SU-DHL-6 (cell line): ENCODE measurements at regions not wholly inside any gene's neighbourhood (a gene's known extent, or its start where the extent isn't known, plus 50 kb on each side); places are given as distances from the start of the nearest gene placed in this dataset.

Experiments
- EZH2phosphoT487 ChIP-seq: fragments of 200-600 bp; sonication (generic), shearing (Covaris generic); conservative IDR thresholded peaks from 2 replicates; pipeline ENCODE4 v1.6.1; 2018; ENCODE audit warnings: mild to moderate bottlenecking, antibody characterized with exemption, low read length, moderate library complexity, mixed read lengths
- TF ChIP-seq, protein P1 (sequence below): fragments of 200-600 bp; sonication (generic); IDR thresholded peaks from one replicate; pipeline ENCODE4 v1.5.1; 2017; ENCODE audit warnings: antibody characterized with exemption, mild to moderate bottlenecking, low read length, moderate library complexity; ENCODE audit not compliant: insufficient read depth, poor library complexity, severe bottlenecking

DNA sequence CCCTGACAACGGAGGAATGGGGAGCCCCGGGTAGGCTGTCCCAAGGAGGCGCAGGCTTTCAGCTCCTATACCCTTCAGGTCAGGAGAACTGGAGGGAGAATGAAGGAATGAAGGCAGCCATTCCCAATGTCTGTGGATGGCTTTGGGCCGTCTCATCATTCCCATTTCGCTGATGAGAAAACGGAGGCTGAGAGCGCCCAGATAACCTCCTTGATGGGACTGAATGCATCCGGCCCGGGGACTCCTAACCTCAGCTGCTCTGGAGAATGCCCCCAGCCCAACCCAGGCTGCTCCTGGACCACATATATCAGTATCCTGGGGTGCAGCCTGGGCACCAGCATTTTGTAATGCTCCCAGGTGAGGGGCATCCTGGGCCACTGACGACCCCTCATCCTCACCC lies 52.6 kb upstream of the RNU6ATAC start:
- TF ChIP-seq, protein P1, sequence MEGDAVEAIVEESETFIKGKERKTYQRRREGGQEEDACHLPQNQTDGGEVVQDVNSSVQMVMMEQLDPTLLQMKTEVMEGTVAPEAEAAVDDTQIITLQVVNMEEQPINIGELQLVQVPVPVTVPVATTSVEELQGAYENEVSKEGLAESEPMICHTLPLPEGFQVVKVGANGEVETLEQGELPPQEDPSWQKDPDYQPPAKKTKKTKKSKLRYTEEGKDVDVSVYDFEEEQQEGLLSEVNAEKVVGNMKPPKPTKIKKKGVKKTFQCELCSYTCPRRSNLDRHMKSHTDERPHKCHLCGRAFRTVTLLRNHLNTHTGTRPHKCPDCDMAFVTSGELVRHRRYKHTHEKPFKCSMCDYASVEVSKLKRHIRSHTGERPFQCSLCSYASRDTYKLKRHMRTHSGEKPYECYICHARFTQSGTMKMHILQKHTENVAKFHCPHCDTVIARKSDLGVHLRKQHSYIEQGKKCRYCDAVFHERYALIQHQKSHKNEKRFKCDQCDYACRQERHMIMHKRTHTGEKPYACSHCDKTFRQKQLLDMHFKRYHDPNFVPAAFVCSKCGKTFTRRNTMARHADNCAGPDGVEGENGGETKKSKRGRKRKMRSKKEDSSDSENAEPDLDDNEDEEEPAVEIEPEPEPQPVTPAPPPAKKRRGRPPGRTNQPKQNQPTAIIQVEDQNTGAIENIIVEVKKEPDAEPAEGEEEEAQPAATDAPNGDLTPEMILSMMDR = no peak
- no peak for TF ChIP-seq EZH2phosphoT487
